OCI-LY3 (cell line): ENCODE measurements at regions not wholly inside any gene's neighbourhood (a gene's known extent, or its start where the extent isn't known, plus 50 kb on each side); places are given as distances from the start of the nearest gene placed in this dataset.

Experiments
- CTCF ChIP-seq: fragments of 200-600, 300-600 bp; sonication (generic); IDR thresholded peaks from 2 replicates; pipeline ENCODE4 v1.5.1; 2014; ENCODE audit warnings: antibody characterized with exemption, low read length, low read depth
- EZH2phosphoT487 ChIP-seq: fragments of 200-600 bp; shearing (Covaris generic); IDR thresholded peaks from 2 replicates; pipeline ENCODE4 v1.6.1; 2018; ENCODE audit warnings: antibody characterized with exemption, mixed run types, low read depth

DNA sequence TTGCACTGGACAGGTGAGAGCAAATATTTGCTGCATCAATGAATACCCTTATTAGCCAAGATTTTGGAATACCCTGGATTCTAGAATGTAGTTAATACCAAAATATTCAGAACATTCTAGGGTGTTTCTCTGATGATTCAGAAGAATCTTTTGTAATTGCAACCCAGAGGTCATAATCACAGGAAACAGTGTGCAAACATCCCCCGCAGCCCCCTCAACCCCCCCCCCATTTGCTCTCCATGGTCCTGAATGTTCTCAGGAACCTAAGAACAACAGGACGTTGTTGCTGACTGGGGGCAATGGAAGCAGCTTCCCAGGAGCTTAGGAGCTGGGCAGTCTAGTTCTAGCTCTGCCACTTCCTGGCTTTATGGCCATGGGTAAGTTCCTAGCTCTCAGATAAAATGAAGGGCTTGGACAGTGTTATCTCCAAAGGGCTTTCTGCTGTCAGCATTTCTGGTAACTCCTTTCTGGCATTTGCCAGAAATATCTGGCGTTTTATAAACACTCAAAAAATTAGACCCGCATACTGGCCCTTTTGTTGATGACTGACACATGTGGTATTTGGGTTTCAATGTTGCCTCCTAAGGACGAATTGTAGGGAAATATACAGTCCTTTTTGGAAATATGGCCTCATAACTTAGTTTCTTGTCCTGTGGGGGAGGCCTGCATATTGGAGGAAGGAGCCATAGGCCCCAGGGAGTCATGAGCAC lies 178.6 kb downstream of the RRAGC start:
- TF ChIP-seq CTCF = no peak
- TF ChIP-seq EZH2phosphoT487 = no peak
